Activated CD8-positive, alpha-beta T cell treated with anti-CD3 and anti-CD28 coated beads, Interleukin-2, amount 10 ng/mL, durations not matched to agents 7 days and 5 days (primary cell): ENCODE measurements at regions not wholly inside any gene's neighbourhood (a gene's known extent, or its start where the extent isn't known, plus 50 kb on each side); places are given as distances from the start of the nearest gene placed in this dataset.

Experiments used
- ATAC-seq: fragments of 150-1000 bp; cut with Tn5 transposase; one replicate; pipeline ENCODE4 v1.10.0; 2021; ENCODE audit warnings: moderate library complexity
- CTCF ChIA-PET: fragments of 350-600 bp; sonication (Branson Sonifier 250); formaldehyde crosslinking; loops from one replicate; lab custom pipeline; 2021; ENCODE audit warnings: antibody characterized with exemption; lab: Charles Lee
- POLR2A ChIA-PET: fragments of 350-600 bp; sonication (Branson Sonifier 250); formaldehyde crosslinking; loops from one replicate; lab custom pipeline; 2021; ENCODE audit warnings: antibody characterized with exemption; lab: Charles Lee
- DNase-seq: peaks from one replicate; pipeline ENCODE4 v3.0.0-alpha.2; 2020
- H3K27ac Mint-ChIP-seq: one replicate; pipeline ENCODE4 v1.8.0; 2021; ENCODE audit warnings: mild to moderate bottlenecking, mixed read lengths
- H3K27me3 Mint-ChIP-seq: one replicate; pipeline ENCODE4 v1.8.0; 2021; ENCODE audit warnings: low read depth, mixed read lengths
- H3K36me3 Mint-ChIP-seq: one replicate; pipeline ENCODE4 v1.8.0; 2021; ENCODE audit warnings: low read depth, mixed read lengths
- H3K4me1 Mint-ChIP-seq: one replicate; pipeline ENCODE4 v1.8.0; 2021; ENCODE audit warnings: low read depth, mixed read lengths
- H3K4me3 Mint-ChIP-seq: one replicate; pipeline ENCODE4 v1.8.0; 2021; ENCODE audit warnings: mild to moderate bottlenecking, mixed read lengths
- H3K9me3 Mint-ChIP-seq: one replicate; pipeline ENCODE4 v1.8.0; 2022; ENCODE audit warnings: mixed read lengths; ENCODE audit not compliant: insufficient read depth

GRCh38 chr3:159058859-159059258, 257.0 kb downstream of the MFSD1 start:
- POLR2A ChIA-PET = no interaction called here
- ATAC-seq = no peak
- no peaks in the 10 kb centered on the region for H3K4me1 Mint-ChIP-seq
- DNase-seq = no peak
- no peaks in the 10 kb centered on the region for H3K36me3 Mint-ChIP-seq
- H3K27ac Mint-ChIP-seq = no peak overlapping the region
- CTCF ChIA-PET = no interaction called here
- no peaks in the 10 kb centered on the region for H3K27me3 Mint-ChIP-seq
- H3K4me3 Mint-ChIP-seq = no peak overlapping the region
- H3K9me3 Mint-ChIP-seq = no peaks in the 10 kb centered on the region

GRCh38 chr3:159059395-159059794, 257.5 kb downstream of the MFSD1 start:
- POLR2A ChIA-PET = no interaction called here
- no peaks in the 10 kb centered on the region for H3K27me3 Mint-ChIP-seq
- DNase-seq = no peak
- ATAC-seq = no peak
- H3K9me3 Mint-ChIP-seq = no peaks in the 10 kb centered on the region
- no peaks in the 10 kb centered on the region for H3K4me1 Mint-ChIP-seq
- H3K4me3 Mint-ChIP-seq = no peak overlapping the region
- CTCF ChIA-PET = no interaction called here
- H3K27ac Mint-ChIP-seq = no peak overlapping the region
- H3K36me3 Mint-ChIP-seq = no peaks in the 10 kb centered on the region

GRCh38 chr3:159062734-159063410, 261.0 kb downstream of the MFSD1 start:
- POLR2A ChIA-PET = no interaction called here
- H3K4me3 Mint-ChIP-seq = no peak overlapping the region
- ATAC-seq = no peak
- no peak for DNase-seq
- H3K9me3 Mint-ChIP-seq = no peaks in the 10 kb centered on the region
- CTCF ChIA-PET = no interaction called here
- H3K36me3 Mint-ChIP-seq = no peaks in the 10 kb centered on the region
- no peaks in the 10 kb centered on the region for H3K4me1 Mint-ChIP-seq
- no peak overlapping the region for H3K27ac Mint-ChIP-seq
- no peaks in the 10 kb centered on the region for H3K27me3 Mint-ChIP-seq

- CTCF ChIA-PET = no interaction called here
- no peaks in the 10 kb centered on the region for H3K9me3 Mint-ChIP-seq
- no peak within 1 kb of the TSS for H3K4me3 Mint-ChIP-seq
- H3K27ac Mint-ChIP-seq = no peak within 1 kb of the TSS
- H3K4me1 Mint-ChIP-seq = no peaks in the 10 kb centered on the region
- ATAC-seq (no peak), DNase-seq (no peak)
- POLR2A ChIA-PET = no interaction called here
- no peaks in the 10 kb centered on the region for H3K27me3 Mint-ChIP-seq
- H3K36me3 Mint-ChIP-seq = no peaks in the 10 kb centered on the region
Observed at GRCh38 chr3:159069091-159069490, 267.2 kb downstream of the MFSD1 start, which contains the start of gene IQCJ. TSS of gene IQCJ (plus strand) at chr3:159069319.

- ATAC-seq = no peak
- H3K4me3 Mint-ChIP-seq = no peak overlapping the region
- no peaks in the 10 kb centered on the region for H3K4me1 Mint-ChIP-seq
- CTCF ChIA-PET = no interaction called here
- H3K36me3 Mint-ChIP-seq = no peaks in the 10 kb centered on the region
- no peaks in the 10 kb centered on the region for H3K27me3 Mint-ChIP-seq
- POLR2A ChIA-PET = no interaction called here
- H3K9me3 Mint-ChIP-seq = no peaks in the 10 kb centered on the region
- H3K27ac Mint-ChIP-seq = no peak overlapping the region
- no peak for DNase-seq
Observed at GRCh38 chr3:159069866-159070425, 268.1 kb downstream of the MFSD1 start.

GRCh38 chr3:159074756-159075701, 273.2 kb downstream of the MFSD1 start:
- Mint-ChIP-seq H3K27me3 (no peaks in the 10 kb centered on the region), H3K36me3 (no peaks in the 10 kb centered on the region), H3K27ac (no peak overlapping the region), H3K9me3 (no peaks in the 10 kb centered on the region), H3K4me3 (no peak overlapping the region), H3K4me1 (no peaks in the 10 kb centered on the region)
- ChIA-PET POLR2A (no interaction called here), CTCF (no interaction called here)
- no peak for DNase-seq
- ATAC-seq = no peak

- H3K4me1 Mint-ChIP-seq = no peaks in the 10 kb centered on the region
- ChIA-PET CTCF (no interaction called here), POLR2A (no interaction called here)
- H3K4me3 Mint-ChIP-seq = no peak overlapping the region
- DNase-seq = no peak
- no peak overlapping the region for H3K27ac Mint-ChIP-seq
- H3K9me3 Mint-ChIP-seq = no peaks in the 10 kb centered on the region
- no peak for ATAC-seq
- no peaks in the 10 kb centered on the region for H3K27me3 Mint-ChIP-seq
- H3K36me3 Mint-ChIP-seq = no peaks in the 10 kb centered on the region
Observed at GRCh38 chr3:159077860-159078259, 276.0 kb downstream of the MFSD1 start.

- Mint-ChIP-seq H3K9me3 (no peaks in the 10 kb centered on the region), H3K27ac (no peak overlapping the region), H3K27me3 (no peaks in the 10 kb centered on the region), H3K36me3 (no peaks in the 10 kb centered on the region), H3K4me1 (no peaks in the 10 kb centered on the region), H3K4me3 (no peak overlapping the region)
- ChIA-PET CTCF (no interaction called here), POLR2A (no interaction called here)
- DNase-seq (no peak), ATAC-seq (no peak)
Observed at GRCh38 chr3:159080256-159080655, 278.4 kb downstream of the MFSD1 start.

GRCh38 chr3:159080821-159081220, 279.0 kb downstream of the MFSD1 start:
- H3K36me3 Mint-ChIP-seq = no peaks in the 10 kb centered on the region
- ATAC-seq = no peak
- no peak overlapping the region for H3K27ac Mint-ChIP-seq
- H3K27me3 Mint-ChIP-seq = no peaks in the 10 kb centered on the region
- ChIA-PET CTCF (no interaction called here), POLR2A (no interaction called here)
- DNase-seq = no peak
- no peaks in the 10 kb centered on the region for H3K9me3 Mint-ChIP-seq
- no peaks in the 10 kb centered on the region for H3K4me1 Mint-ChIP-seq
- H3K4me3 Mint-ChIP-seq = no peak overlapping the region

- CTCF ChIA-PET = no interaction called here
- Mint-ChIP-seq H3K36me3 (no peaks in the 10 kb centered on the region), H3K4me1 (no peaks in the 10 kb centered on the region), H3K27ac (no peak overlapping the region), H3K4me3 (no peak overlapping the region), H3K9me3 (no peaks in the 10 kb centered on the region), H3K27me3 (no peaks in the 10 kb centered on the region)
- no peak for DNase-seq
- POLR2A ChIA-PET = no interaction called here
- ATAC-seq = no peak
Observed at GRCh38 chr3:159082519-159082918, 280.7 kb downstream of the MFSD1 start.

GRCh38 chr3:159091936-159092335, 290.1 kb downstream of the MFSD1 start:
- POLR2A ChIA-PET = no interaction called here
- Mint-ChIP-seq H3K36me3 (no peaks in the 10 kb centered on the region), H3K9me3 (peaks cover 7% of the 10 kb centered on the region), H3K4me3 (no peak overlapping the region), H3K27me3 (no peaks in the 10 kb centered on the region), H3K27ac (no peak overlapping the region), H3K4me1 (no peaks in the 10 kb centered on the region)
- DNase-seq (no peak), ATAC-seq (no peak)
- CTCF ChIA-PET = no interaction called here

GRCh38 chr3:159102001-159102400, 300.1 kb downstream of the MFSD1 start:
- POLR2A ChIA-PET = no interaction called here
- Mint-ChIP-seq H3K36me3 (no peaks in the 10 kb centered on the region), H3K27me3 (no peaks in the 10 kb centered on the region), H3K27ac (no peak overlapping the region), H3K9me3 (no peaks in the 10 kb centered on the region), H3K4me1 (no peaks in the 10 kb centered on the region), H3K4me3 (no peak overlapping the region)
- ATAC-seq (no peak), DNase-seq (no peak)
- CTCF ChIA-PET = no interaction called here
